ENCODE measurements at regions not wholly inside any gene's neighbourhood (a gene's known extent, or its start where the extent isn't known, plus 50 kb on each side); places are given as distances from the start of the nearest gene placed in this dataset.

GRCh38 chr12:108400481-108400880 is 61.4 kb upstream of the CMKLR1 start:
- no peak for TF ChIP-seq NONO (IDR thresholded peaks at IDR 0.05)
- no peak for TF ChIP-seq NONO (CRISPR knock-in tag; conservative IDR thresholded peaks at IDR 0.05)
- TF ChIP-seq TAF1 (CRISPR knock-in tag; IDR thresholded peaks at IDR 0.05), result no peak
- no peak for TF ChIP-seq CTCF (CRISPR knock-in tag; IDR thresholded peaks at IDR 0.05)
- TF ChIP-seq ZNF225 (CRISPR knock-in tag; IDR thresholded peaks at IDR 0.05), result no peak
- TF ChIP-seq ATF7-NPFF (CRISPR knock-in tag; IDR thresholded peaks at IDR 0.05; ENCODE audit: low read depth), result no peak
- no peak for TF ChIP-seq AHDC1 (CRISPR knock-in tag; IDR thresholded peaks at IDR 0.05; ENCODE audit: borderline replicate concordance)
- no peak for TF ChIP-seq ZNF660 (CRISPR knock-in tag; IDR thresholded peaks at IDR 0.05; ENCODE audit: borderline replicate concordance, low read depth)
- TF ChIP-seq CREB1 (IDR thresholded peaks at IDR 0.05), result no peak
- TF ChIP-seq CREB1 (CRISPR knock-in tag; IDR thresholded peaks at IDR 0.05), result no peak
- no peak for TF ChIP-seq ZNF24 (IDR thresholded peaks at IDR 0.05)
- TF ChIP-seq MAX (IDR thresholded peaks at IDR 0.05), result no peak
